K562 (cell line): ENCODE measurements at regions not wholly inside any gene's neighbourhood (a gene's known extent, or its start where the extent isn't known, plus 50 kb on each side); places are given as distances from the start of the nearest gene placed in this dataset.

Experiments used
- C11orf30 ChIP-seq: fragments of 450-650 bp; IDR thresholded peaks from 2 replicates; pipeline ENCODE4 v1.6.1; 2016; ENCODE audit warnings: low read depth, mild to moderate bottlenecking
- CBX1 ChIP-seq: sonication (generic); IDR thresholded peaks from 2 replicates; pipeline ENCODE4 v1.6.1; 2016; ENCODE audit warnings: antibody characterized with exemption, low read depth, mild to moderate bottlenecking
- CBX5 ChIP-seq: IDR thresholded peaks from 2 replicates; pipeline ENCODE4 v1.6.1; 2014; ENCODE audit warnings: low read depth, borderline replicate concordance
- E2F4 ChIP-seq: sonication (generic); formaldehyde crosslinking; IDR thresholded peaks from 2 replicates; pipeline ENCODE4 v1.8.0; 2022; ENCODE audit warnings: mild to moderate bottlenecking, low read depth, missing genetic modification reagents
- FOXM1 ChIP-seq, 2 experiments: fragments of 450-650 bp in 1 of 2; sonication (generic) in 1 of 2; formaldehyde crosslinking in 1 of 2; IDR thresholded peaks; 2 replicates each; pipeline versions ENCODE4 v1.6.1 to v1.9.0; 2017 to 2022; ENCODE audit warnings: low read depth in 2 of 2, mild to moderate bottlenecking in 2 of 2, missing genetic modification reagents in 1 of 2, moderate library complexity in 1 of 2
- HMG20A ChIP-seq: fragments of 450-650 bp; formaldehyde crosslinking; conservative IDR thresholded peaks from 2 replicates; pipeline ENCODE4 v1.4.0; 2020; ENCODE audit warnings: mild to moderate bottlenecking, mixed read lengths
- ILK ChIP-seq: fragments of 450-650 bp; IDR thresholded peaks from 2 replicates; pipeline ENCODE4 v1.6.1; 2016; ENCODE audit warnings: missing genetic modification characterization, low read depth, mild to moderate bottlenecking, missing compliant biosample characterization, moderate library complexity, borderline replicate concordance
- MAFG ChIP-seq: fragments of 450-650 bp; conservative IDR thresholded peaks from 2 replicates; pipeline ENCODE4 v1.6.1; 2016; ENCODE audit warnings: missing genetic modification characterization, missing compliant biosample characterization
- MTA3 ChIP-seq: fragments of 450-650 bp; formaldehyde crosslinking; IDR thresholded peaks from 2 replicates; pipeline ENCODE4 v1.6.1; 2017; ENCODE audit warnings: mild to moderate bottlenecking, borderline replicate concordance
- SPI1 ChIP-seq: IDR thresholded peaks from 2 replicates; pipeline ENCODE4 v1.6.1; 2011; ENCODE audit warnings: low read depth, low read length, control low read depth, borderline replicate concordance
- TEAD2 ChIP-seq: fragments of 450-650 bp; IDR thresholded peaks from 2 replicates; pipeline ENCODE4 v1.6.1; 2016; ENCODE audit warnings: missing genetic modification characterization, control low read depth, missing compliant biosample characterization
- ZNF175 ChIP-seq: fragments of 200-800 bp; sonication (Bioruptor generic); IDR thresholded peaks from 2 replicates; pipeline ENCODE4 v1.6.1; 2016; ENCODE audit warnings: low read depth, mild to moderate bottlenecking, missing genetic modification characterization, missing compliant biosample characterization
- ZNF3 ChIP-seq: fragments of 250-450 bp; sonication (Bioruptor Pico); IDR thresholded peaks from 2 replicates; pipeline ENCODE4 v1.5.0; 2021; ENCODE audit warnings: mild to moderate bottlenecking, moderate library complexity
- ZNF57 ChIP-seq: fragments of 450-650 bp; formaldehyde crosslinking; IDR thresholded peaks from 2 replicates; pipeline ENCODE4 v1.4.0; 2020; ENCODE audit warnings: mild to moderate bottlenecking, moderate library complexity

- TF ChIP-seq FOXM1 (IDR thresholded peaks at IDR 0.05; ENCODE audit: low read depth): no peak
- TF ChIP-seq FOXM1 (CRISPR knock-in tag; IDR thresholded peaks at IDR 0.05; ENCODE audit: low read depth): no peak
- TF ChIP-seq ZNF57 (CRISPR knock-in tag): no peak
- no peak for TF ChIP-seq MAFG (tag)
- TF ChIP-seq MTA3: no peak
- no peak for TF ChIP-seq SPI1
- TF ChIP-seq ZNF175 (CRISPR knock-in tag): no peak
- no peak for TF ChIP-seq HMG20A (CRISPR knock-in tag)
- no peak for TF ChIP-seq E2F4 (CRISPR knock-in tag)
- no peak for TF ChIP-seq C11orf30
- TF ChIP-seq CBX1: no peak
- no peak for TF ChIP-seq CBX5
- no peak for TF ChIP-seq ZNF3 (CRISPR knock-in tag)
- TF ChIP-seq ILK: no peak
- no peak for TF ChIP-seq TEAD2 (tag)
These were observed 302.5 kb downstream of the ACTR3B start (continued) for GRCh38 chr7:153061910-153062528.
